A549 (cell line): ENCODE measurements at regions not wholly inside any gene's neighbourhood (a gene's known extent, or its start where the extent isn't known, plus 50 kb on each side); places are given as distances from the start of the nearest gene placed in this dataset.

Source experiments
- ATAC-seq, 2 experiments: fragments of 200-7000 bp in 1 of 2; fragments of >200 bp in 1 of 2; cut with Nextera tagmentation in 1 of 2; cut with Tn5 transposase in 1 of 2; 3 replicates each; pipeline versions ENCODE4 v1.8.0 to v1.9.1; 2018 to 2020; ENCODE audit warnings: mild to moderate bottlenecking in 1 of 2, moderate library complexity in 1 of 2
- CTCF ChIA-PET: fragments of 300-600 bp; sonication (Branson Sonifier 250); formaldehyde crosslinking; extraction: SDS; loops from one replicate; lab custom pipeline; 2021; ENCODE audit warnings: antibody characterized with exemption, inconsistent platforms; lab: Yijun Ruan, JAX
- POLR2A ChIA-PET: fragments of 350-600 bp; formaldehyde crosslinking; extraction: SDS; loops from one replicate; lab custom pipeline; 2021; ENCODE audit warnings: antibody characterized with exemption, inconsistent platforms; lab: Yijun Ruan, JAX
- DNase-seq, 2 experiments: peaks; one replicate each; pipeline versions ENCODE4 v3.0.0 to v3.0.0-alpha.2; 2011 to 2016; ENCODE audit warnings: low read depth in 1 of 2, low spot score in 1 of 2
- FAIRE-seq: peaks from 2 replicates; lab custom pipeline; 2011; peaks lifted over from hg19 to GRCh38; lab: Jason Lieb, UNC
- H3K27ac ChIP-seq, 2 experiments: fragments of >200 bp; sonication (Bioruptor Twin); formaldehyde crosslinking; 3 replicates each; pipeline ENCODE4 v1.5.1; 2016 to 2017
- H3K4me1 ChIP-seq: fragments of >200 bp; sonication (Bioruptor Twin); formaldehyde crosslinking; 3 replicates; pipeline ENCODE4 v1.6.1; 2016
- H3K4me2 ChIP-seq: fragments of >200 bp; sonication (Bioruptor Twin); formaldehyde crosslinking; 3 replicates; pipeline ENCODE4 v1.6.1; 2016
- H3K4me3 ChIP-seq: fragments of >200 bp; sonication (Bioruptor Twin); formaldehyde crosslinking; 3 replicates; pipeline ENCODE4 v1.5.1; 2016
- H3K9me3 ChIP-seq: fragments of >200 bp; sonication (Bioruptor Twin); formaldehyde crosslinking; 3 replicates; pipeline ENCODE4 v1.6.1; 2016
- BHLHE40 ChIP-seq: IDR thresholded peaks from 2 replicates; pipeline ENCODE4 v1.6.1; 2012; ENCODE audit warnings: low read depth, low read length, inconsistent platforms
- CBX2 ChIP-seq: fragments of 200-600 bp; sonication (generic); IDR thresholded peaks from 2 replicates; pipeline ENCODE4 v1.6.1; 2016; ENCODE audit warnings: low read depth, mild to moderate bottlenecking, borderline replicate concordance
- CBX8 ChIP-seq: fragments of 200-600 bp; sonication (generic); IDR thresholded peaks from 2 replicates; pipeline ENCODE4 v1.6.1; 2016
- ESRRA ChIP-seq: fragments of 150-350 bp; IDR thresholded peaks from 2 replicates; pipeline ENCODE4 v1.6.1; 2014; ENCODE audit warnings: mild to moderate bottlenecking, low read length, borderline replicate concordance
- FOSL2 ChIP-seq, 2 experiments: fragments of 450-650 bp in 1 of 2; fragments of >200 bp in 1 of 2; sonication (Bioruptor Twin) in 1 of 2; formaldehyde crosslinking; IDR thresholded peaks; 2 replicates each; pipeline versions ENCODE4 v1.5.0 to v1.6.1; 2016 to 2020; ENCODE audit warnings: mild to moderate bottlenecking in 1 of 2, moderate library complexity in 1 of 2
- GATA3 ChIP-seq: IDR thresholded peaks from 2 replicates; pipeline ENCODE4 v1.6.1; 2012; ENCODE audit warnings: borderline replicate concordance
- HEYL ChIP-seq: fragments of 250-450 bp; sonication (Bioruptor Pico); IDR thresholded peaks from 2 replicates; pipeline ENCODE4 v1.8.0; 2021; ENCODE audit warnings: mild to moderate bottlenecking, moderate library complexity
- HOXA7 ChIP-seq: fragments of 250-450 bp; sonication (Bioruptor Pico); IDR thresholded peaks from 2 replicates; pipeline ENCODE4 v1.5.0; 2020; ENCODE audit warnings: mild to moderate bottlenecking, moderate library complexity
- KDM1A ChIP-seq: fragments of 200-600 bp; sonication (generic); IDR thresholded peaks from 2 replicates; pipeline ENCODE4 v1.6.1; 2016; ENCODE audit warnings: low read depth, mild to moderate bottlenecking
- KDM5A ChIP-seq: fragments of 200-600 bp; sonication (generic); IDR thresholded peaks from 2 replicates; pipeline ENCODE4 v1.6.1; 2016; ENCODE audit warnings: antibody characterized with exemption, mild to moderate bottlenecking
- MAZ ChIP-seq: fragments of 150-350 bp; IDR thresholded peaks from 2 replicates; pipeline ENCODE4 v1.6.1; 2014; ENCODE audit warnings: antibody characterized with exemption, low read depth, low read length, borderline replicate concordance
- PBX3 ChIP-seq: IDR thresholded peaks from 2 replicates; pipeline ENCODE4 v1.6.1; 2012
- POLR2A ChIP-seq: IDR thresholded peaks from 2 replicates; pipeline ENCODE4 v1.6.1; 2012; ENCODE audit warnings: mild to moderate bottlenecking, low read length
- RAD21 ChIP-seq, 2 experiments: fragments of >200 bp in 1 of 2; sonication (Bioruptor Twin) in 1 of 2; formaldehyde crosslinking in 1 of 2; IDR thresholded peaks in 1 of 2; conservative IDR thresholded peaks in 1 of 2; 2 replicates in 1 of 2; 3 replicates in 1 of 2; pipeline ENCODE4 v1.6.1; 2012 to 2018; ENCODE audit warnings: inconsistent platforms in 1 of 2
- RARB ChIP-seq: fragments of 250-450 bp; sonication (Bioruptor Pico); IDR thresholded peaks from 2 replicates; pipeline ENCODE4 v1.8.0; 2021; ENCODE audit warnings: mild to moderate bottlenecking, moderate library complexity
- RCOR1 ChIP-seq: fragments of 150-350 bp; IDR thresholded peaks from 2 replicates; pipeline ENCODE4 v1.6.1; 2014; ENCODE audit warnings: antibody characterized with exemption, low read length, low read depth
- SMC3 ChIP-seq: fragments of >200 bp; sonication (Bioruptor Twin); formaldehyde crosslinking; IDR thresholded peaks from 3 replicates; pipeline ENCODE4 v1.6.1; 2018; ENCODE audit warnings: inconsistent platforms
- SREBF2 ChIP-seq: fragments of 450-650 bp; IDR thresholded peaks from 2 replicates; pipeline ENCODE4 v1.6.1; 2014; ENCODE audit warnings: mild to moderate bottlenecking, moderate library complexity
- TFCP2L1 ChIP-seq: fragments of 250-450 bp; sonication (Bioruptor Pico); IDR thresholded peaks from 2 replicates; pipeline ENCODE4 v1.5.0; 2021; ENCODE audit warnings: mild to moderate bottlenecking
- TP53 ChIP-seq: fragments of 250-450 bp; sonication (Bioruptor Pico); IDR thresholded peaks from 2 replicates; pipeline ENCODE4 v1.5.0; 2021; ENCODE audit warnings: mild to moderate bottlenecking, moderate library complexity
- ZNF302 ChIP-seq: fragments of 250-450 bp; sonication (Bioruptor Pico); IDR thresholded peaks from 2 replicates; pipeline ENCODE4 v1.9.0; 2021; ENCODE audit warnings: inconsistent platforms, mild to moderate bottlenecking, moderate library complexity
- WGBS: methylation state at CpG from one replicate; pipeline ENCODE4 v1.1.6; 2017; ENCODE audit errors: missing lambda C conversion rate; 5-methylcytosine and 5-hydroxymethylcytosine counted together
- TF ChIP-seq, protein P1 (sequence below): fragments of 200-600 bp; sonication (generic); IDR thresholded peaks from 2 replicates; pipeline ENCODE4 v1.6.1; 2016; ENCODE audit warnings: antibody characterized with exemption, mild to moderate bottlenecking, moderate library complexity

GRCh38 chrX:39527025-39527424 is 570.7 kb downstream of the BCOR start (continued):
- TF ChIP-seq, protein P1, sequence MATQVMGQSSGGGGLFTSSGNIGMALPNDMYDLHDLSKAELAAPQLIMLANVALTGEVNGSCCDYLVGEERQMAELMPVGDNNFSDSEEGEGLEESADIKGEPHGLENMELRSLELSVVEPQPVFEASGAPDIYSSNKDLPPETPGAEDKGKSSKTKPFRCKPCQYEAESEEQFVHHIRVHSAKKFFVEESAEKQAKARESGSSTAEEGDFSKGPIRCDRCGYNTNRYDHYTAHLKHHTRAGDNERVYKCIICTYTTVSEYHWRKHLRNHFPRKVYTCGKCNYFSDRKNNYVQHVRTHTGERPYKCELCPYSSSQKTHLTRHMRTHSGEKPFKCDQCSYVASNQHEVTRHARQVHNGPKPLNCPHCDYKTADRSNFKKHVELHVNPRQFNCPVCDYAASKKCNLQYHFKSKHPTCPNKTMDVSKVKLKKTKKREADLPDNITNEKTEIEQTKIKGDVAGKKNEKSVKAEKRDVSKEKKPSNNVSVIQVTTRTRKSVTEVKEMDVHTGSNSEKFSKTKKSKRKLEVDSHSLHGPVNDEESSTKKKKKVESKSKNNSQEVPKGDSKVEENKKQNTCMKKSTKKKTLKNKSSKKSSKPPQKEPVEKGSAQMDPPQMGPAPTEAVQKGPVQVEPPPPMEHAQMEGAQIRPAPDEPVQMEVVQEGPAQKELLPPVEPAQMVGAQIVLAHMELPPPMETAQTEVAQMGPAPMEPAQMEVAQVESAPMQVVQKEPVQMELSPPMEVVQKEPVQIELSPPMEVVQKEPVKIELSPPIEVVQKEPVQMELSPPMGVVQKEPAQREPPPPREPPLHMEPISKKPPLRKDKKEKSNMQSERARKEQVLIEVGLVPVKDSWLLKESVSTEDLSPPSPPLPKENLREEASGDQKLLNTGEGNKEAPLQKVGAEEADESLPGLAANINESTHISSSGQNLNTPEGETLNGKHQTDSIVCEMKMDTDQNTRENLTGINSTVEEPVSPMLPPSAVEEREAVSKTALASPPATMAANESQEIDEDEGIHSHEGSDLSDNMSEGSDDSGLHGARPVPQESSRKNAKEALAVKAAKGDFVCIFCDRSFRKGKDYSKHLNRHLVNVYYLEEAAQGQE: no peak
- TF ChIP-seq FOSL2 (IDR thresholded peaks at IDR 0.05) (no peak), FOSL2 (CRISPR knock-in tag; IDR thresholded peaks at IDR 0.05) (no peak), KDM1A (no peak), RAD21 (conservative IDR thresholded peaks at IDR 0.05 in 1 of 2, IDR thresholded peaks at IDR 0.05 in 1 of 2) (no peak)

- ATAC-seq (no peak), FAIRE-seq (no peak)
- CTCF ChIA-PET: no interaction called here
- H3K4me1 ChIP-seq: no peaks in the 10 kb centered on the region
- H3K9me3 ChIP-seq: no peaks in the 10 kb centered on the region
- H3K4me2 ChIP-seq: no peak overlapping the region
- WGBS: 11% methylated on average over 8 of the region's 9 CpGs
- no peak overlapping the region for H3K27ac ChIP-seq
- no peak for TF ChIP-seq SREBF2
- no peak for TF ChIP-seq PBX3
- no peak for TF ChIP-seq SMC3
- no peak for TF ChIP-seq ZNF302 (CRISPR knock-in tag)
- no peak for TF ChIP-seq CBX2
- TF ChIP-seq HEYL (CRISPR knock-in tag): no peak
- no peak for TF ChIP-seq HOXA7 (CRISPR knock-in tag)
- no peak for TF ChIP-seq POLR2A
- TF ChIP-seq, all 56 proteins: peak for 0
- POLR2A ChIA-PET: no interaction called here
- H3K4me3 ChIP-seq: no peak overlapping the region
- no peak for DNase-seq
Measured at GRCh38 chrX:39528161-39528916, 569.4 kb downstream of the BCOR start.

DNA sequence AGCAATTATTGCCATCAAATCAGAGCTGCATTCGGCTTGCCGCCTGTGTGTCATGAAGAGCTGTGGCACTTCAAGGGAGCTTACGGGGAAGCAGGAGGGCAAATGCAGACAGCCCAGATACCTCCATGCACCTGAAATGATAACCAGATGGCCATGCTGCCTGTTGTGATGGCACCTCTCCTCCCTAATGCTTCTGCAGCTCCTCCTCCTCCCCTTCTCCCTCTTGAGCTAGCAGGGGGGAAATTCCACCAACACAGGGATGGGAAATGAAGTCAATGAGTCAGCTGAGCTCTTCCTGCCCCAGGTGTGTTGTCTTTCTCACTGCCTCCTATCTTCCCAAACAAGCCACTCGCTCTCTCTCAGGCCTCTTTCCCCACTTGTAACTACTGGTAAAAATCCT is 565.0 kb downstream of the BCOR start:
- POLR2A ChIA-PET: no interaction called here
- TF ChIP-seq GATA3: no peak
- no peak for TF ChIP-seq RARB (CRISPR knock-in tag)
- no peak for TF ChIP-seq ESRRA
- no peak for TF ChIP-seq HEYL (CRISPR knock-in tag)
- no peak for TF ChIP-seq KDM5A
- no peak for TF ChIP-seq SREBF2
- TF ChIP-seq POLR2A: no peak
- no peak for TF ChIP-seq RCOR1
- no peak for TF ChIP-seq MAZ
- no peak for TF ChIP-seq BHLHE40
- no peak for TF ChIP-seq TP53
- no peak for TF ChIP-seq CBX8
- TF ChIP-seq TFCP2L1 (CRISPR knock-in tag): no peak
- Histone ChIP-seq H3K4me2 (no peak overlapping the region), H3K4me3 (no peak overlapping the region), H3K4me1 (no peaks in the 10 kb centered on the region), H3K27ac (no peak overlapping the region), H3K9me3 (no peaks in the 10 kb centered on the region)
- no peak for DNase-seq
- no peak for ATAC-seq
- CTCF ChIA-PET: no interaction called here
- no peak for FAIRE-seq
- 52% methylated on average over 4 of the region's 4 CpGs for WGBS
